ENCODE measurements at regions not wholly inside any gene's neighbourhood (a gene's known extent, or its start where the extent isn't known, plus 50 kb on each side); places are given as distances from the start of the nearest gene placed in this dataset.

DNA sequence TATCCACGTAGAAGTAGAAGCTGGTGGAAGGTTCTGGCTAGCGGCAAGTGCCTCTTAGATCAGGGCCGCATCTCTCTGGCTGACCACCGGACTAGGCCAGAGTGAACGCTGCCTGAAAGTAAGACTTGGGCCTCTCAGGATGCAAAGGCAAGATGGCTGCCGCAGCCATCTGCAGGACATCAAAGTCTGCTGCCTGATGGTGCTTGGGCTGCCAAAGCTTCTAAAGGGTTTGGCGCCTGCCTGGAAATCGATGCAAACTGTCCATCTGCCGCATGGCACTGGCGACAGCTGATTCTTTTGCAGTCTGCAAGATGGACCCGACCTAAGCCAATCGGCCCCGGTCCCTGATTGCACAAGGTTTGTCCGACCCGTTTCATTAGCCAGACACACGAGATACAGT, 196.7 kb upstream of the TBC1D5 start (continued):
- TF ChIP-seq, protein P1, sequence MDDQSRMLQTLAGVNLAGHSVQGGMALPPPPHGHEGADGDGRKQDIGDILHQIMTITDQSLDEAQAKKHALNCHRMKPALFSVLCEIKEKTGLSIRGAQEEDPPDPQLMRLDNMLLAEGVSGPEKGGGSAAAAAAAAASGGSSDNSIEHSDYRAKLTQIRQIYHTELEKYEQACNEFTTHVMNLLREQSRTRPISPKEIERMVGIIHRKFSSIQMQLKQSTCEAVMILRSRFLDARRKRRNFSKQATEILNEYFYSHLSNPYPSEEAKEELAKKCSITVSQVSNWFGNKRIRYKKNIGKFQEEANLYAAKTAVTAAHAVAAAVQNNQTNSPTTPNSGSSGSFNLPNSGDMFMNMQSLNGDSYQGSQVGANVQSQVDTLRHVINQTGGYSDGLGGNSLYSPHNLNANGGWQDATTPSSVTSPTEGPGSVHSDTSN (IDR thresholded peaks at IDR 0.05), result no peak
- TF ChIP-seq JUNB (IDR thresholded peaks at IDR 0.05) (no peak), RARB (CRISPR knock-in tag; IDR thresholded peaks at IDR 0.05) (no peak), MAZ (IDR thresholded peaks at IDR 0.05; ENCODE audit: borderline replicate concordance, low read depth, low read length) (no peak), SREBF2 (IDR thresholded peaks at IDR 0.05) (no peak), POLR2A (IDR thresholded peaks at IDR 0.05; ENCODE audit: low read length) (no peak)

DNA sequence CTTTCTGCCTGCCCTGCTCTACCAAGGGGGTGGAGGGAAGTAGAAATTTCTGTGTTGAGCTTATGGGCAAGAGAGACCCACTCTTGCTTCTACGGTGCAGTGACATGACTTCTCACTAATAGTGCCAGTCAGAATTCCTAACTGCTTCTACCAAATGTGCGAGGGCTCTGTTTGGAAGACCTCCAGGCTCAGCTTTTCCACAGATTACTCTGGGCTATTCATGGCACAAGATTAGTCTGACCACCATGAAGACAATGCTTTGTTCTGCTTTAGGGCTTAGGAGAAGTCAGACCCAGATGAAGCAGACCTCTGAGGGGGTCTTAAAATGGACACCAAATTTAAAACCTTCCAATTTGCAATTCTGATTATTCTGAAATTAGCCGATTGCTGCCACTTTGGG, 195.9 kb upstream of the TBC1D5 start:
- POLR2A ChIA-PET, result no interaction called here
- FAIRE-seq (no peak), DNase-seq (ENCODE audit: low read depth in 1 of 2, low spot score in 1 of 2) (no peak), ATAC-seq (no peak)
- TF ChIP-seq, protein P2, sequence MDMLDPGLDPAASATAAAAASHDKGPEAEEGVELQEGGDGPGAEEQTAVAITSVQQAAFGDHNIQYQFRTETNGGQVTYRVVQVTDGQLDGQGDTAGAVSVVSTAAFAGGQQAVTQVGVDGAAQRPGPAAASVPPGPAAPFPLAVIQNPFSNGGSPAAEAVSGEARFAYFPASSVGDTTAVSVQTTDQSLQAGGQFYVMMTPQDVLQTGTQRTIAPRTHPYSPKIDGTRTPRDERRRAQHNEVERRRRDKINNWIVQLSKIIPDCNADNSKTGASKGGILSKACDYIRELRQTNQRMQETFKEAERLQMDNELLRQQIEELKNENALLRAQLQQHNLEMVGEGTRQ (IDR thresholded peaks at IDR 0.05), result no peak
- CTCF ChIA-PET, result no interaction called here
- Histone ChIP-seq H3K9me3 (no peaks in the 10 kb centered on the region), H3K4me3 (no peak overlapping the region), H3K27ac (no peak overlapping the region), H3K4me1 (no peaks in the 10 kb centered on the region), H3K4me2 (no peak overlapping the region)
- WGBS (ENCODE audit: missing lambda C conversion rate), result 58% methylated on average over 3 of the region's 3 CpGs

DNA sequence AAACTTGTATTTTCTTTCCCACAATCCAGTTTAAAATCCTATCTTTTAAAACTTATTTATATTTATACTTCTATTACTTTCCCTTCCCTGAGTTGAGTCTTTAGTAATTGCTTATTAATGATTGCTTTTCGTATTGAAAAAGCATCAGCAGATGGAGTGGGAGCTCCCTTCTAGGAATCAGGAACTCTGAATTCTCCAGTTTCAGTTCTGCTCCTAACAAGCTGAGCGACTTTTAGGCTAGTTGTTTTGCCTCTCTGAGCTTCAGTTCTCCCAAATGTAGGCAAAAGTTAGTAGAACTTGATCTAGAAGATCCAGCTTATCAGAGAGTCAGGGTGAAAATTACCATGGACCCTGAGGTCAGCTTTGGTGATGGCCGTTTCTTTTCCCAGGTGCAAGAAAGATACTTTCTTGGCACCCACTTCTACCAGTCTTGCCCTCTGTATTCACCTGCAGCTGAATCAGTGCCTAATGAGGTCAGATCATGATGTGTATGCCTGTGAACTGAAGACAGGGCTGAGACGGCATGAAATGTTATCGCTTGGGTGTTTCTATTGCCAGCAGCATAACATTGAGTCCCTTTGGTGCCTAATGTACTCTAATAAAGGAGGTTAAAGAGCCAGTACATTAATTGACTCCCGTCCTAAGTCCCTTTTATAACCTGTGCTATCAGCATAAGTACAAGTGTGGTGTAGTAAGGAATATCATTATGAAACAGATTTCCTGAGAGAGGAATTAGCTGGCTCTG, 194.5 kb upstream of the TBC1D5 start:
- ATAC-seq, result no peak
- Histone ChIP-seq H3K4me1 (no peaks in the 10 kb centered on the region), H3K4me2 (no peak overlapping the region), H3K27ac (no peak overlapping the region), H3K4me3 (no peak overlapping the region), H3K9me3 (no peaks in the 10 kb centered on the region)
- CTCF ChIA-PET, result no interaction called here
- 45% methylated on average over 6 of the region's 6 CpGs for WGBS (ENCODE audit: missing lambda C conversion rate)
- no peak for TF ChIP-seq TFCP2L1 (CRISPR knock-in tag; IDR thresholded peaks at IDR 0.05)
- no peak for TF ChIP-seq ZC3H11A (IDR thresholded peaks at IDR 0.05)
- TF ChIP-seq JUNB (IDR thresholded peaks at IDR 0.05), result no peak
- POLR2A ChIA-PET, result no interaction called here
- DNase-seq (ENCODE audit: low read depth in 1 of 2, low spot score in 1 of 2), result no peak
- no peak for FAIRE-seq

DNA sequence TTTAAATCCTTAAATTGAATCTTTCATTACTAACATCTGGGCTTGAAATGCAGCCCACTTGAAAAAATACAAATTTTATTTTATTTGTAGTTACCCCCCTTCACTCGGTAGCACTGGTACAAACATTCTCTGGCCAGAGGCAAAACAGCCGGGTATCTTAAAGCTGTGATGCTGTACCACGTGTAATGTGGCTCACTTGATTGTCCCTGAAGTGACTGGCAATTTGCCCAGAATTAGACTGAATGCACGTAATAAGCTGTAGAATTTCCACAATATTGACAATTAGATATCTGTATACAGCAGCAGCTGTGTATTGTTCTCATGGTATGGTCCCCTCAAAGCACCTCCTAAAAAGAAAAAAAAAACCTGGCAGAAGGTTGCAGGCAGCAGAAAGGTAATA, 192.8 kb upstream of the TBC1D5 start:
- POLR2A ChIA-PET, result no interaction called here
- WGBS (ENCODE audit: missing lambda C conversion rate), result 42% methylated on average over 4 of the region's 4 CpGs
- Histone ChIP-seq H3K27ac (no peak overlapping the region), H3K4me2 (no peak overlapping the region), H3K4me1 (no peaks in the 10 kb centered on the region), H3K4me3 (no peak overlapping the region), H3K9me3 (no peaks in the 10 kb centered on the region)
- ATAC-seq, result no peak
- TF ChIP-seq POLR2AphosphoS2 (conservative IDR thresholded peaks at IDR 0.05; ENCODE audit: low read length) (no peak), NFE2L2 (conservative IDR thresholded peaks at IDR 0.05; ENCODE audit: low read length) (no peak), RFX5 (IDR thresholded peaks at IDR 0.05) (no peak), MAZ (IDR thresholded peaks at IDR 0.05; ENCODE audit: borderline replicate concordance, low read depth, low read length) (no peak)
- TF ChIP-seq, protein P3, sequence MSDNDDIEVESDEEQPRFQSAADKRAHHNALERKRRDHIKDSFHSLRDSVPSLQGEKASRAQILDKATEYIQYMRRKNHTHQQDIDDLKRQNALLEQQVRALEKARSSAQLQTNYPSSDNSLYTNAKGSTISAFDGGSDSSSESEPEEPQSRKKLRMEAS (IDR thresholded peaks at IDR 0.05), result no peak
- CTCF ChIA-PET, result no interaction called here
- DNase-seq (ENCODE audit: low read depth in 1 of 2, low spot score in 1 of 2), result no peak
- no peak for FAIRE-seq

DNA sequence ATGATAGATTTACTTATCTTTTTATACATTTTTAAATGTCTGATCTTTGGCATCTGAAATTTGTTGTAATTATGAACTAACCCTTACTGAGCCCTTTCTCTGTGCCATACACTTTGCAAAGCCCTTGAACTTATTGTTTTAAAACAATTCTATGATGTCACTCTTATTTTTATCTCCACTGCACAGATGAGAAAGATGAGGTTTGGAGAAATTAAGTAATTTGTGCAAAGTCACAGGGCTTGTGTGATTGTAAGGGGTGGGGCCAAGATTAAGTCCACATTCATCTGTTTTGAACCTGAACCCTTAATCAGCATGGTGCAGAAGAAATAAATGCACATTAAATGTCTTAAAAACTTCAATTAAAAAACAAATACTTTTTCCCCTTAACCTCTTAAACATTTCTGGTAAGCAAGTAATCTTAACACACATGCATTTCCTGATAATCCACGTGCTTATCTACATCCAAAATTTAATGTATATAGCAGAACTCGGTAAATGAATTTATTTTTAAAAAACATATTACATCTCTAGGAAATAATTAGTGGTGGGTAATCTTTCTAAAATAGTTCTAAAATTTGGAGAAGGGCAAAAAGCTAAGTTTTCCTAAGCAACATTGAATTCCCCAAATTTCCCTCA, 189.8 kb upstream of the TBC1D5 start:
- Histone ChIP-seq H3K27ac (no peak overlapping the region), H3K4me1 (no peaks in the 10 kb centered on the region), H3K4me2 (no peak overlapping the region), H3K9me3 (no peaks in the 10 kb centered on the region), H3K4me3 (no peak overlapping the region)
- CTCF ChIA-PET, result no interaction called here
- no peak for ATAC-seq
- WGBS (ENCODE audit: missing lambda C conversion rate), result 33% methylated on average over 2 of the region's 2 CpGs
- DNase-seq (ENCODE audit: low read depth in 1 of 2, low spot score in 1 of 2), result no peak
- no peak for FAIRE-seq
- TF ChIP-seq BHLHE40 (IDR thresholded peaks at IDR 0.05; ENCODE audit: low read depth, low read length) (no peak), NR3C1 (IDR thresholded peaks at IDR 0.05) (no peak), MAFK (IDR thresholded peaks at IDR 0.05; ENCODE audit: partially characterized antibody) (no peak)
- POLR2A ChIA-PET, result no interaction called here

All from A549 (cell line).